SH-SY5Y (cell line): ENCODE measurements at regions not wholly inside any gene's neighbourhood (a gene's known extent, or its start where the extent isn't known, plus 50 kb on each side); places are given as distances from the start of the nearest gene placed in this dataset.

Experiments used
- GATA2 ChIP-seq: IDR thresholded peaks from 2 replicates; pipeline ENCODE4 v1.6.1; 2011; ENCODE audit warnings: mild to moderate bottlenecking, low read depth, low read length
- GATA3 ChIP-seq: IDR thresholded peaks from 2 replicates; pipeline ENCODE4 v1.6.1; 2011; ENCODE audit warnings: low read depth, mild to moderate bottlenecking, low read length, moderate library complexity

GRCh38 chr1:104136621-104137020 lies 386.9 kb downstream of the AMY1C start:
- TF ChIP-seq GATA2 (no peak), GATA3 (no peak)
